Thyroid gland (tissue), 4 donors: ENCODE measurements at regions not wholly inside any gene's neighbourhood (a gene's known extent, or its start where the extent isn't known, plus 50 kb on each side); places are given as distances from the start of the nearest gene placed in this dataset.

Experiments used
- DNase-seq, 2 donors: peaks; one replicate each; pipeline ENCODE4 v3.0.0-alpha.2; 2019
- H3K27ac ChIP-seq, 3 donors: fragments of 200-600 bp; sonication (generic); 1 replicate in 2 of 3; 2 replicates in 1 of 3; pipeline ENCODE4 v1.5.1; 2016 to 2019; ENCODE audit warnings: mild to moderate bottlenecking in 1 of 3, moderate library complexity in 1 of 3
- H3K27me3 ChIP-seq: fragments of 200-600 bp; sonication (generic); one replicate; pipeline ENCODE4 v1.5.1; 2019
- H3K36me3 ChIP-seq, 2 donors: fragments of 200-600 bp; sonication (generic); one replicate each; pipeline ENCODE4 v1.5.1; 2016 to 2019
- H3K4me1 ChIP-seq, 2 donors: fragments of 200-600 bp; sonication (generic); one replicate each; pipeline ENCODE4 v1.5.1; 2017 to 2019
- H3K4me3 ChIP-seq, 3 donors: fragments of 200-600 bp; sonication (generic); replicated peaks in 1 of 3; 1 replicate in 2 of 3; 2 replicates in 1 of 3; pipeline ENCODE4 v1.5.1; 2016; ENCODE audit warnings: mild to moderate bottlenecking in 1 of 3
- H3K9me3 ChIP-seq: fragments of 200-600 bp; sonication (generic); one replicate; pipeline ENCODE4 v1.5.1; 2017
- POLR2A ChIP-seq, 2 donors: fragments of 450-650 bp; IDR thresholded peaks; one replicate each; pipeline ENCODE4 v1.6.1; 2017; ENCODE audit warnings: antibody characterized with exemption in 2 of 2, mild to moderate bottlenecking in 2 of 2, moderate library complexity in 1 of 2
- WGBS, 2 donors: methylation state at CpG; one replicate each; pipeline ENCODE4 v1.1.5; 2017; 5-methylcytosine and 5-hydroxymethylcytosine counted together
- intact Hi-C: fragments of 100-400 bp; cut with DNase I; formaldehyde crosslinking; loops from one replicate; pipeline ENCODE4 v1.15.1; 2023
- TF ChIP-seq, protein P1 (sequence below), 6 experiments: fragments of 200-600 bp in 3 of 6; fragments of 450-650 bp in 3 of 6; sonication (generic) in 3 of 6; IDR thresholded peaks; one replicate each; pipeline ENCODE4 v1.5.1; 2016 to 2019; ENCODE audit warnings: antibody characterized with exemption in 6 of 6, mild to moderate bottlenecking in 2 of 6, inconsistent platforms in 1 of 6, moderate library complexity in 1 of 6

DNA sequence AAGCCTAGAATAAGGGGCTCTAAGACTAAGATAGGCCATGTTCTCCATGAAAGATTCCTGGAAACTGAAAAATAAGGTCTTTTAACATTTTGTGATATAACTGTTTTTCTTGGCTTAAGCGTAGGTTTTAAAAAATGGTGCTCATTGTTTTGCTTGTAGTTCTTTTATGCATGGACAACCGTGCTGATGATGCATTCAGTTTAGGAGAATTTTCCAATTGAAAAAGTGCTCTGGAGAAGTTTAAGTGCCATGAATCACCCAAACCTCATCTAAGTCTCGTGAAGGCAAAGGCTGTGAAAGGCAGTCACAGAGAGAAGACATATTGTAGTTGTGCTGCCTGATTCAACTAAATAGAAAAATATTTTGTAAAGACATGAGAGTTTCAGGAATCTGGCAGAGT lies 111.8 kb upstream of the GAREM1 start:
- TF ChIP-seq POLR2A (IDR thresholded peaks at IDR 0.05): no peak
- TF ChIP-seq, protein P1, sequence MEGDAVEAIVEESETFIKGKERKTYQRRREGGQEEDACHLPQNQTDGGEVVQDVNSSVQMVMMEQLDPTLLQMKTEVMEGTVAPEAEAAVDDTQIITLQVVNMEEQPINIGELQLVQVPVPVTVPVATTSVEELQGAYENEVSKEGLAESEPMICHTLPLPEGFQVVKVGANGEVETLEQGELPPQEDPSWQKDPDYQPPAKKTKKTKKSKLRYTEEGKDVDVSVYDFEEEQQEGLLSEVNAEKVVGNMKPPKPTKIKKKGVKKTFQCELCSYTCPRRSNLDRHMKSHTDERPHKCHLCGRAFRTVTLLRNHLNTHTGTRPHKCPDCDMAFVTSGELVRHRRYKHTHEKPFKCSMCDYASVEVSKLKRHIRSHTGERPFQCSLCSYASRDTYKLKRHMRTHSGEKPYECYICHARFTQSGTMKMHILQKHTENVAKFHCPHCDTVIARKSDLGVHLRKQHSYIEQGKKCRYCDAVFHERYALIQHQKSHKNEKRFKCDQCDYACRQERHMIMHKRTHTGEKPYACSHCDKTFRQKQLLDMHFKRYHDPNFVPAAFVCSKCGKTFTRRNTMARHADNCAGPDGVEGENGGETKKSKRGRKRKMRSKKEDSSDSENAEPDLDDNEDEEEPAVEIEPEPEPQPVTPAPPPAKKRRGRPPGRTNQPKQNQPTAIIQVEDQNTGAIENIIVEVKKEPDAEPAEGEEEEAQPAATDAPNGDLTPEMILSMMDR (IDR thresholded peaks at IDR 0.05): no peak
- Histone ChIP-seq H3K4me3 (no peak overlapping the region), H3K9me3 (no peaks in the 10 kb centered on the region), H3K36me3 (no peaks in the 10 kb centered on the region), H3K27me3 (no peaks in the 10 kb centered on the region), H3K4me1 (peaks cover 3 to 4% of the 10 kb centered on the region in 2 donors), H3K27ac (no peak overlapping the region)
- intact Hi-C loops: no loop called here
- 15 to 18% methylated on average over 3 of the region's 3 CpGs for WGBS, 2 donors
- peak; percentile 3 to 5 for DNase-seq

DNA sequence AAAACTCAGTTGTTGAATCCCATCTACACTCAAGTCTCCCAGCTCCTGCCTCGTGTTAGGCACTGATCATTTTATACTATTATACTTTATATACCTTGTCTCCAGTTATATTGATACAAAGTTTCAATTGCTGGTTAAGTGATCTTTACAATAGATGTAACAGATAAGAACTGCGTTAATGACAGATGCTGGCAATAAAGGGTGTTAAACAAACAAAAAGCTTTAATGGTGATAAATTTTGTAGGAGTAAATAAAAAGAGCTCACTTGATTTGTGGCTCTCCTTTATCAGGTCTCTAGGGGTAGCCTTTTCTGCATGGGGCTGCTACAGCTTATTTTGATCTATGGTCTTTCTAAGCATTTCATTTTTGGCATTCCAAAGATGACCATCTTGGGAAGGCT lies 106.9 kb upstream of the GAREM1 start:
- H3K27me3 ChIP-seq: no peaks in the 10 kb centered on the region
- no peak for TF ChIP-seq POLR2A (IDR thresholded peaks at IDR 0.05)
- TF ChIP-seq, protein P1 (IDR thresholded peaks at IDR 0.05): no peak
- peaks cover under 1% of the 10 kb centered on the region in 2 donors for H3K4me1 ChIP-seq
- DNase-seq: no peak
- no peaks in the 10 kb centered on the region for H3K36me3 ChIP-seq
- 82 to 83% methylated on average over 2 of the region's 2 CpGs for WGBS, 2 donors
- H3K9me3 ChIP-seq: no peaks in the 10 kb centered on the region
- intact Hi-C loops: loop anchor here (10.0 kb wide), 1 partner anchor 347 kb away; no protein-coding TSS in a partner anchor
- no peak overlapping the region for H3K27ac ChIP-seq
- no peak overlapping the region for H3K4me3 ChIP-seq

DNA sequence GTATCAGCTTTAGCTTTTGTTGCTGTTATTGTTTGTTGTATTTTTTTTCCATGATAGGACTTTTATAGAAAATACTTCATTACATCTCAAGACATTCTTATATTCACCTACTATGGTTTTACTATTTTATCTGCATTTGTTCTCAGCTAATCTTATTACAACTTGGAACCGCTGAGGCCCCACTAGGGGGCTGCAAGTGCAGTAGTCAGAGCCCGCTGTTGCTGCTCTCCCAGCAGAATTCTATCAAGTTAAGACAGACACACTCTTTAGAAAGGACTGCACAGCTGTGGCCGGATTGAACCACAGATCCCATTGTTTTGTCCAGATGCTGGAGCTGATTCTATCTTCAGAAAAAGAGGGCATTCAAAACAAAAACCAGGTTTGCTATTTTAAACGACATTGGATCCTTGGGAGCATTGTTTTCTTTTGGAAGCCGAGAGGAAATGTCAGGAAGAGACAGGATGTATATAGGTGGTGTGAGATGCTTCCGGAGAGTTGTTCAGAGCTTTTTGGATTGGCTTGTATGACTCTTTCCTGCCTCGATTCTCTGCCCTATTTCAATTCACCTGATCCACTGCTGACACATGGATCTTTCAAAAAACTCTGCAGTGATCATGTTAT lies 105.7 kb upstream of the GAREM1 start:
- WGBS, 2 donors: 24 to 25% methylated on average over 7 of the region's 7 CpGs
- H3K9me3 ChIP-seq: no peaks in the 10 kb centered on the region
- no peaks in the 10 kb centered on the region for H3K4me1 ChIP-seq
- no peak overlapping the region for H3K27ac ChIP-seq
- H3K27me3 ChIP-seq: no peaks in the 10 kb centered on the region
- no peak for TF ChIP-seq POLR2A (IDR thresholded peaks at IDR 0.05)
- TF ChIP-seq, protein P1 (IDR thresholded peaks at IDR 0.05): peak in 4 of 6 experiments; percentile 5 to 52 (median 50)
- intact Hi-C loops: loop anchor here (10.0 kb wide), 1 partner anchor 348 kb away; no protein-coding TSS in a partner anchor
- DNase-seq: peak; percentile 55 to 57
- H3K4me3 ChIP-seq: no peak overlapping the region
- H3K36me3 ChIP-seq: no peaks in the 10 kb centered on the region

- intact Hi-C loops: no loop called here
- WGBS, 2 donors: 74 to 92% methylated on average over 3 of the region's 3 CpGs
- Histone ChIP-seq H3K27me3 (no peaks in the 10 kb centered on the region), H3K9me3 (no peaks in the 10 kb centered on the region), H3K27ac (no peak overlapping the region), H3K36me3 (no peaks in the 10 kb centered on the region), H3K4me1 (no peaks in the 10 kb centered on the region), H3K4me3 (no peak overlapping the region)
- no peak for DNase-seq
- TF ChIP-seq POLR2A (IDR thresholded peaks at IDR 0.05): no peak
- TF ChIP-seq, protein P1 (IDR thresholded peaks at IDR 0.05): no peak
Measured at GRCh38 chr18:32566960-32567359, 96.3 kb upstream of the GAREM1 start.

DNA sequence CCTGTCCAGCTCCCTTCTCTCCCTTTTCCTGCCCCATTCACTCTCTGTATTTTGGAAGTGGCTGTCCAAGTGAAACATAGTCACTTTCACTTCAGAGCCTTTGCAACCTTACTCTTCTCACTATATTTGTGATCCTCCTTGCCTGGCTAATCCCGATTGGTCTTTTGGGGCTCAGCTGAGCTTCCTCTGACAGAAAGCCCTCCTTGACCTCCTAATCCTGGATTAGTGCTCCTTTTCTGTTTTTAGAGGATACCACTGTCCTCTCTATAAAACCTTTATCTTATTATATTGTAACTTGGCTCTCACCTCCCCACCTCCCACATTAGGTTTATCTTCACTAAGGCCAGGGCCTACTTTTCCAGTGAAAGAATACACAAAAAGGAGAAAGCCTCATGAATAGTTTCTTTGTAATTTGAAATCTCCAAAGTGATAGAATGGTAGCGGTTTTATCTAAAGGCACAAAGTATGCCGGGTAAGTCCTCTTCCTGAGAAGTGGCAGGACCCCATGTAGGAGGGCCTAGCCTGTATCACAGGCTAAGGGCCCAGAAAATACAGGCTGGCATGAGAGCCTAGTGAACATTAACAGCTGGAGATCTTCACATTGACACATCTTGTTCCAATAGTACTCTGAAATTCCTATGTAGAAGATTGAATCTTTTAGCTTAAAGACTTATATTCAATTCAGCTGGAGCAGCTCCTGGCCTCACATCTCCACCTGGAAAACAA lies 83.1 kb upstream of the GAREM1 start:
- intact Hi-C loops: loop anchor here (2.0 to 5.0 kb wide), 2 partner anchors 282 to 397 kb away; no protein-coding TSS in a partner anchor
- Histone ChIP-seq H3K4me1 (no peaks in the 10 kb centered on the region), H3K27ac (no peak overlapping the region), H3K36me3 (no peaks in the 10 kb centered on the region), H3K4me3 (no peak overlapping the region), H3K27me3 (no peaks in the 10 kb centered on the region), H3K9me3 (no peaks in the 10 kb centered on the region)
- 83 to 84% methylated on average over 3 of the region's 3 CpGs for WGBS, 2 donors
- no peak for DNase-seq
- no peak for TF ChIP-seq POLR2A (IDR thresholded peaks at IDR 0.05)
- TF ChIP-seq, protein P1 (IDR thresholded peaks at IDR 0.05): no peak
